GM12801 (cell line): ENCODE measurements at regions not wholly inside any gene's neighbourhood (a gene's known extent, or its start where the extent isn't known, plus 50 kb on each side); places are given as distances from the start of the nearest gene placed in this dataset.

ENCODE experiments used
- TF ChIP-seq, protein P1 (sequence below): IDR thresholded peaks from one replicate; pipeline ENCODE4 v1.5.1; 2011; ENCODE audit warnings: control low read depth; ENCODE audit not compliant: insufficient read length; ENCODE audit errors: extremely low read depth

DNA sequence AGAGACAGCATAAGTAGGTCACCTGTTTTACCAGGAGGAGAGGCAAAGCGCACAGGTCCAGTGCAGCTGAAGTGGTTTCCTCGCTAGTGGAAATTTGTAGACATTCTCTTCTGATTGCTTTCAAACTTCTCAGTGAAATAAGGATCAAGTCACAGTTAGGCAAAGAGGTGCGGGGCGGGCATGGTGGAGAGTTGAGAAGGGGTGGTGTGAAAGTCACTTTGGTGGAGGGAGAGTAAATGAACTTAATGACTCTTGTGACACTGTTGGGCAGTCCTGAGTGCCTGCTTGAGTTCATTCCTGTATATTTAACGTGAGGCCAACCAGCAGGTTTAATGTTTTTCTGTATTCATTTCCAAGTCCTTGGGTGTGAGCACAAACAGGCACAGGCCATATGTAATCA is 235.6 kb downstream of the TRIML1 start:
- TF ChIP-seq, protein P1, sequence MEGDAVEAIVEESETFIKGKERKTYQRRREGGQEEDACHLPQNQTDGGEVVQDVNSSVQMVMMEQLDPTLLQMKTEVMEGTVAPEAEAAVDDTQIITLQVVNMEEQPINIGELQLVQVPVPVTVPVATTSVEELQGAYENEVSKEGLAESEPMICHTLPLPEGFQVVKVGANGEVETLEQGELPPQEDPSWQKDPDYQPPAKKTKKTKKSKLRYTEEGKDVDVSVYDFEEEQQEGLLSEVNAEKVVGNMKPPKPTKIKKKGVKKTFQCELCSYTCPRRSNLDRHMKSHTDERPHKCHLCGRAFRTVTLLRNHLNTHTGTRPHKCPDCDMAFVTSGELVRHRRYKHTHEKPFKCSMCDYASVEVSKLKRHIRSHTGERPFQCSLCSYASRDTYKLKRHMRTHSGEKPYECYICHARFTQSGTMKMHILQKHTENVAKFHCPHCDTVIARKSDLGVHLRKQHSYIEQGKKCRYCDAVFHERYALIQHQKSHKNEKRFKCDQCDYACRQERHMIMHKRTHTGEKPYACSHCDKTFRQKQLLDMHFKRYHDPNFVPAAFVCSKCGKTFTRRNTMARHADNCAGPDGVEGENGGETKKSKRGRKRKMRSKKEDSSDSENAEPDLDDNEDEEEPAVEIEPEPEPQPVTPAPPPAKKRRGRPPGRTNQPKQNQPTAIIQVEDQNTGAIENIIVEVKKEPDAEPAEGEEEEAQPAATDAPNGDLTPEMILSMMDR: no peak

DNA sequence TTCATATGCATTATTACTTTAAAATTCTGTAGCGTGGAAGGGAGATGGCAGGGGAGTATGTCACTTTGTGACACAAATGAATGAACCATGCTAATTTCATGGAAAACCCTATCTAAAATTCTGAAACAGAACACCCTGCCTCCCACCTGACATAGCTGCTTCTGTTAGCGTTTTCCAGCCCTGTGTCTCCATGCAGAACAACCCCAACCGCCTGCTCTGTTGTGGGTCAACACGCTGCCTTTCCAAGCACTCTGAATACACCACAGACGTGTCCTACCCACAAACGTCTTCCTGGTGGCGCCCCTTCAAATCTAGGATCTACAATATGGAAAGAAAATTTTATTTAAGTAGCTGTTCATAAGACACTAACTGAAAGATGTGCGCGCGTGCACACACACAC is 238.6 kb downstream of the TRIML1 start:
- TF ChIP-seq, protein P1: no peak

DNA sequence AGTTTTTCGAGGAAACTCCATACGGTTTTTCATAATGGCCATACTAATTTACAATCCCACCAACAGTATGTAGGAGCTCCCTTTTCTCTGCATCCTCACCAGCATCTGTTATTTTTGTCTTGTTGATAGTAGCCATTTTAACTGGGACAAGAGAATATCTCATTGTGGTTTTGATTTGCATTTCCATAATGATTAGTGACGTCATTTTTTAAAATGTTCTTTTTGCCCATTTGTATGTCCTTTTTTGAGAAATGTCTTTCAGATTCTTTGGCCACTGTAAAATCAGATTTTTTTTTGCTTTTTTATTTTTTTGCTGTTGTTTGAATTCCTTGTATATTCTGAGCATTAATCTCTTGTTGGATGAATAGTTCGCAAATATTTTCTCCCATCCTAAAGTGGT is 243.9 kb downstream of the TRIML1 start:
- TF ChIP-seq, protein P1: no peak

DNA sequence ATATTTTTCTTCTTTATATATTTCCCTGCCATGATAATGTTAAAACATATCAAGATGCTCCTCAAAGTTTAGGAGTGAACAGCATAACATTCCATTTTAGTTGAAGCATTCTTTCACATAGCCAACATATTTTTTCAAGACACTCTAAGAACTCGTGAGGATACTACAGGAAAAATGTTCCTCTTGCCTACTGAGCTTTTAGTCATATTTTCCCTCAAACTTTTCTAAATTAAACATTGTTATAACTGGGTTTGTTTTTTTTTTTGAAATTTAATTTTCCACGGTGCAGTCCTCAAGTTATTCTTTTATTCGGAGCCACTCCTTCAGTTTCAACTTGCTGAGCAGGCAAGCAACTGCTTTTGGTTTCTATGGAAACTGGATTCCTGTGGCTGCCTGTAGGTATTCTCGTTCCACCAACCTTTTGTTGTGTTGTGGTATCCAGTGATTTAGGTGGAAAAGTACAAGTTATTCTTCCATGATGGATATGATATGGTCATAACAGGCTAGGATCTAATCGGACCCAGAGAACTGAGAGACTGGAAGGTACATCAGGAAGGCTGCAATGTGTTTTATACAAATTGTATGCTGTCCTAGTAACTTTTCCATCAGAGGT is 248.0 kb downstream of the TRIML1 start:
- TF ChIP-seq, protein P1: no peak

DNA sequence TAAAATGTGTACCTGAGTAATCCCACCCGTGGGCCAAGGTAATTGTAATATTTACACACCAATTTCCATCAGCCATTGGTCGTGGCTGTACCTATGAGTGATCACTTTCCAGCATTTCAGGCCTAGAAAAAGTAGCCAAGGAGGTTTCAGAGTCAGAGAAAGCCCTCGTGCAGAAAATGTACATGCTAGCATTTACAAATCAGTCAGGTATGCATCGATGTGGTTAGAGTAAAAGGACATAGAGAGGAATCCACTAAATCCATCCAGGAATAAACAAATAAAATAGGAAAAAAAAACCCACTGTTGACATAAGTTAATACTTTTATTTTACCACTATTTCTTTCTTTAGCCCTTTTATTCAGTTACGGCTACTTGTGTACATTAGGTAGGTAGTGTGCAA is 256.8 kb downstream of the TRIML1 start:
- TF ChIP-seq, protein P1: no peak

DNA sequence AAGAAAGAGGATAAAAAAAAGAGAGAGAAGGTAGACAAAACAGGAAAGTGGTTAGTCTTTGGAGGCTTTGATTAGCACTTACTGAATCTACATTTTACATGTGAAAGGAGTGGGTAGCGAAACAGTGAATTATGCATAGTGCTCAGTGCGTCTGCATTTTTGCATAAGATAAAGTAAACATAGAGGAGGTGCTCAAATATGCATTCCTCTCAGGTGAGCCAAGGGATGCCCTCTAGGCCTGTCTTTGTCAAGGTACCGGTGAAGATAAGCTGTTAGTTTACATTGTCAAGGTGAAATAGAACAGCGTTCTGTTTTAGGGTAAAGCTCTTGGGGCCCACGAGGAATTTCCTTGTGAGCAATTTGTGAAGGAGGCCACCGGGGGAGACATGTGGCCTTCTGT is 260.6 kb downstream of the TRIML1 start:
- TF ChIP-seq, protein P1: no peak

DNA sequence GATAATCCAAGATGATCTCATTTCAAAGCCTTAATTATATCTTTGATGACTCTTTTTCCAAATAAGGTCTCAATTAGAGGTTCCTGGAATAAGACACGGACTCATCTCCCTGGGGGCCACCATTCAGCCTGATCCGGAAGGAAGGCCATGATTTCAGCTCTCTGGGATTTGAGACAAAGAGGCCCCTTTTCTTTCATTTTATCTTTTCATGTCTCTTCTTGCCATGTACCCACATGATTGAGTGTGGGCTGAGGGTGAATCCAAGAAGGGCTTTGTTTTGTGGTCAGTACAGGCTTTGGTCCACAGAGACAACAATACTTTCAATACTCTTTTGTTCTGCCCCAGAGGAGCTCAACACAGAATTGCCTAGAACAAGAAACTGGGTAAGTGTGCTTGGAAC is 261.2 kb downstream of the TRIML1 start:
- TF ChIP-seq, protein P1: no peak
